Neural cell (in vitro differentiated cells): ENCODE measurements at regions not wholly inside any gene's neighbourhood (a gene's known extent, or its start where the extent isn't known, plus 50 kb on each side); places are given as distances from the start of the nearest gene placed in this dataset.

Source experiments
- CTCF ChIP-seq: fragments of 450-650 bp; IDR thresholded peaks from 2 replicates; pipeline ENCODE4 v1.5.1; 2014; ENCODE audit warnings: antibody characterized with exemption, mild to moderate bottlenecking, moderate library complexity; ENCODE audit not compliant: poor library complexity, severe bottlenecking
- EZH2 ChIP-seq: fragments of 200-600, 300-800 bp; shearing (Covaris generic), sonication (generic); IDR thresholded peaks from 2 replicates; pipeline ENCODE4 v1.6.1; 2014; ENCODE audit warnings: antibody characterized with exemption, low read length, borderline replicate concordance, mild to moderate bottlenecking; ENCODE audit not compliant: insufficient read depth, poor library complexity, severe bottlenecking
- RAD21 ChIP-seq: fragments of 450-650 bp; conservative IDR thresholded peaks from 2 replicates; pipeline ENCODE4 v1.6.1; 2014; ENCODE audit warnings: antibody characterized with exemption, mild to moderate bottlenecking, moderate library complexity

DNA sequence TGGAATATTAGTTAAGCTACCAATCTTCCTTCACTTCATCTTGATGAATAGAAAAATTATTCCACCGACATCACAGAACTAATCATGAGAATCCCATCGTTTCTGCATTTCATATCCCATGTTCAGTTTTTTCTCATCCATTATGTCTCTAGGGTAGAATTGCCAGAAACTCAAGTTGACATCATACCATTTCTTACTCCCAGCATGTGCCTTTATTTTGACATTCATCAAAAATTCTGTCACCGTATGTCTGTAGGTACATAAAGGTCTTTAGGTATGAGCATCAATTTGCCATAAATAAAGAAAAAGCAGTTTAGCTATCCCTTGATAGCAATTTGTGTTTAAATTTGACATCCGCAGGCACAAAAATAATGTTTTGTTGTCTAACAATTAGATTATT lies 175.5 kb upstream of the ROBO2 start:
- no peak for TF ChIP-seq RAD21
- TF ChIP-seq CTCF, result no peak
- no peak for TF ChIP-seq EZH2
